OCI-LY7 (cell line): ENCODE measurements at regions not wholly inside any gene's neighbourhood (a gene's known extent, or its start where the extent isn't known, plus 50 kb on each side); places are given as distances from the start of the nearest gene placed in this dataset.

Experiments used
- BruUV-seq: library from RNA; stranded (reverse); fragments of 400-500 nt; replicated peaks from 2 replicates; lab custom pipeline; 2021; lab: Mats Ljungman, UMichigan
- CTCF ChIA-PET: fragments of 300-600 bp; sonication (Branson Sonifier 250); formaldehyde crosslinking; loops from one replicate; lab custom pipeline; 2022; ENCODE audit warnings: antibody characterized with exemption; ENCODE audit not compliant: unreplicated experiment; lab: Charles Lee
- POLR2A ChIA-PET: fragments of 300-600 bp; sonication (Branson Sonifier 250); formaldehyde crosslinking; loops from one replicate; lab custom pipeline; 2022; ENCODE audit warnings: antibody characterized with exemption; lab: Charles Lee
- DNase-seq: peaks from one replicate; pipeline ENCODE4 v3.0.0-alpha.2; 2015; ENCODE audit warnings: low spot score
- H2AFZ ChIP-seq: fragments of 200-600 bp; sonication (generic), shearing (Covaris generic); 2 replicates; pipeline ENCODE4 v1.6.1; 2014; ENCODE audit warnings: mild to moderate bottlenecking, antibody characterized with exemption, low read length, moderate library complexity
- H3K27ac ChIP-seq: fragments of 200-600 bp; sonication (generic); 2 replicates; pipeline ENCODE4 v1.5.1; 2014; ENCODE audit warnings: mixed run types, low read depth, mild to moderate bottlenecking, moderate library complexity, low read length, inconsistent platforms; ENCODE audit not compliant: poor library complexity, severe bottlenecking
- H3K36me3 ChIP-seq: fragments of 200-600 bp; sonication (generic); 2 replicates; pipeline ENCODE4 v1.6.1; 2014; ENCODE audit warnings: mild to moderate bottlenecking, antibody characterized with exemption, low read length, moderate library complexity, mixed read lengths; ENCODE audit not compliant: insufficient read depth
- H3K4me1 ChIP-seq: fragments of 200-600 bp; sonication (generic); 2 replicates; pipeline ENCODE4 v1.5.1; 2014; ENCODE audit warnings: mild to moderate bottlenecking, low read length; ENCODE audit not compliant: insufficient read depth, poor library complexity, severe bottlenecking
- H3K4me2 ChIP-seq: fragments of 200-600 bp; sonication (generic); 2 replicates; pipeline ENCODE4 v1.6.1; 2014; ENCODE audit warnings: mild to moderate bottlenecking, low read length
- H3K4me3 ChIP-seq: fragments of 200-600 bp; sonication (generic); 2 replicates; pipeline ENCODE4 v1.5.1; 2014; ENCODE audit warnings: mild to moderate bottlenecking, low read depth, low read length; ENCODE audit not compliant: poor library complexity, severe bottlenecking
- H3K79me2 ChIP-seq: fragments of 200-600 bp; sonication (generic); 2 replicates; pipeline ENCODE4 v1.6.1; 2016; ENCODE audit warnings: low read depth, mild to moderate bottlenecking, low read length, moderate library complexity, mixed read lengths; ENCODE audit not compliant: insufficient read depth
- H3K9me2 ChIP-seq: fragments of 200-600 bp; sonication (generic); 2 replicates; pipeline ENCODE4 v1.6.1; 2016; ENCODE audit warnings: mild to moderate bottlenecking, low read length, mixed read lengths; ENCODE audit not compliant: insufficient read depth
- H3K9me3 ChIP-seq: fragments of 200-600 bp; sonication (generic); 2 replicates; pipeline ENCODE4 v1.6.1; 2014; ENCODE audit warnings: mild to moderate bottlenecking, mixed run types, low read length, mixed read lengths
- H4K20me1 ChIP-seq: fragments of 200-600 bp; sonication (generic); 2 replicates; pipeline ENCODE4 v1.6.1; 2014; ENCODE audit warnings: mild to moderate bottlenecking, antibody characterized with exemption, low read length, moderate library complexity, mixed read lengths; ENCODE audit not compliant: insufficient read depth
- EZH2phosphoT487 ChIP-seq: fragments of 200-600 bp; sonication (generic); IDR thresholded peaks from 2 replicates; pipeline ENCODE4 v1.6.1; 2018; ENCODE audit warnings: low read depth, borderline replicate concordance, mild to moderate bottlenecking, mixed run types, antibody characterized with exemption, low read length, moderate library complexity, mixed read lengths
- intact Hi-C: fragments of 100-400 bp; cut with micrococcal nuclease; formaldehyde crosslinking; loops from one replicate; pipeline ENCODE4 v1.10.0; 2022; ENCODE audit not compliant: unreplicated experiment
- TF ChIP-seq, protein P1 (sequence below): fragments of 200-600 bp; sonication (generic); conservative IDR thresholded peaks from 2 replicates; pipeline ENCODE4 v1.5.1; 2014; ENCODE audit warnings: mild to moderate bottlenecking, antibody characterized with exemption, low read length, moderate library complexity, mixed read lengths

- Histone ChIP-seq H3K79me2 (no peaks in the 10 kb centered on the region), H3K27ac (no peak overlapping the region), H2AFZ (no peak overlapping the region), H3K9me3 (no peaks in the 10 kb centered on the region), H3K9me2 (no peaks in the 10 kb centered on the region), H3K4me3 (no peak overlapping the region), H3K4me1 (no peaks in the 10 kb centered on the region), H4K20me1 (no peaks in the 10 kb centered on the region), H3K36me3 (no peaks in the 10 kb centered on the region), H3K4me2 (no peak overlapping the region)
- intact Hi-C loops, result no loop called here
- TF ChIP-seq EZH2phosphoT487, result no peak
- TF ChIP-seq, protein P1, sequence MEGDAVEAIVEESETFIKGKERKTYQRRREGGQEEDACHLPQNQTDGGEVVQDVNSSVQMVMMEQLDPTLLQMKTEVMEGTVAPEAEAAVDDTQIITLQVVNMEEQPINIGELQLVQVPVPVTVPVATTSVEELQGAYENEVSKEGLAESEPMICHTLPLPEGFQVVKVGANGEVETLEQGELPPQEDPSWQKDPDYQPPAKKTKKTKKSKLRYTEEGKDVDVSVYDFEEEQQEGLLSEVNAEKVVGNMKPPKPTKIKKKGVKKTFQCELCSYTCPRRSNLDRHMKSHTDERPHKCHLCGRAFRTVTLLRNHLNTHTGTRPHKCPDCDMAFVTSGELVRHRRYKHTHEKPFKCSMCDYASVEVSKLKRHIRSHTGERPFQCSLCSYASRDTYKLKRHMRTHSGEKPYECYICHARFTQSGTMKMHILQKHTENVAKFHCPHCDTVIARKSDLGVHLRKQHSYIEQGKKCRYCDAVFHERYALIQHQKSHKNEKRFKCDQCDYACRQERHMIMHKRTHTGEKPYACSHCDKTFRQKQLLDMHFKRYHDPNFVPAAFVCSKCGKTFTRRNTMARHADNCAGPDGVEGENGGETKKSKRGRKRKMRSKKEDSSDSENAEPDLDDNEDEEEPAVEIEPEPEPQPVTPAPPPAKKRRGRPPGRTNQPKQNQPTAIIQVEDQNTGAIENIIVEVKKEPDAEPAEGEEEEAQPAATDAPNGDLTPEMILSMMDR, result no peak
- POLR2A ChIA-PET, result no interaction called here
- BruUV-seq, result no TSS peak
- no peak for DNase-seq
- CTCF ChIA-PET, result no interaction called here
Observed at GRCh38 chr18:56373601-56374000, 264.8 kb downstream of the TXNL1 start.

DNA sequence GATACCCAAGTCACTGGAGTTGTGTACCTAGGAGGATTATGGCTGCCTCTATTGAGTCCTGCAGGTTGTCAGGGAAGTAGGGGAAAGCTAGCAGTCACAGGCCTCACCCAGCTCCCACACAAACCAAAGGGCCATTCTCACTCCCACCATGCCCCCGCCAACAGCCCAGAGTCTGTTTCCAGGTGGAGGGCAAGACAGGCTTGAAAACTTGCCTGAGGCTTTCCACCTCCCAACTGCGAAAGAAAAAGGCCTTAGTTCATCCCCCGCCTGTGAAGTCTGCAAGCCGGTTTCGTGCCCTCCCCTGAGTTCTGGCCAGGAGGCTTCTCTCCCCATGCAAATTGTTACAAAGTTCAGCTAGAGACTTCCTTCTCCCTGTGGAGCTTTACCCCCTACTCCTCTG, 270.3 kb downstream of the TXNL1 start:
- Histone ChIP-seq H2AFZ (no peak overlapping the region), H3K9me3 (no peaks in the 10 kb centered on the region), H3K27ac (no peak overlapping the region), H3K4me2 (no peak overlapping the region), H3K9me2 (no peaks in the 10 kb centered on the region), H4K20me1 (no peaks in the 10 kb centered on the region), H3K36me3 (no peaks in the 10 kb centered on the region), H3K79me2 (no peaks in the 10 kb centered on the region), H3K4me1 (no peaks in the 10 kb centered on the region), H3K4me3 (no peak overlapping the region)
- no TSS peak for BruUV-seq
- DNase-seq, result no peak
- CTCF ChIA-PET, result no interaction called here
- TF ChIP-seq EZH2phosphoT487, result no peak
- TF ChIP-seq, protein P1, result no peak
- intact Hi-C loops, result no loop called here
- POLR2A ChIA-PET, result no interaction called here

DNA sequence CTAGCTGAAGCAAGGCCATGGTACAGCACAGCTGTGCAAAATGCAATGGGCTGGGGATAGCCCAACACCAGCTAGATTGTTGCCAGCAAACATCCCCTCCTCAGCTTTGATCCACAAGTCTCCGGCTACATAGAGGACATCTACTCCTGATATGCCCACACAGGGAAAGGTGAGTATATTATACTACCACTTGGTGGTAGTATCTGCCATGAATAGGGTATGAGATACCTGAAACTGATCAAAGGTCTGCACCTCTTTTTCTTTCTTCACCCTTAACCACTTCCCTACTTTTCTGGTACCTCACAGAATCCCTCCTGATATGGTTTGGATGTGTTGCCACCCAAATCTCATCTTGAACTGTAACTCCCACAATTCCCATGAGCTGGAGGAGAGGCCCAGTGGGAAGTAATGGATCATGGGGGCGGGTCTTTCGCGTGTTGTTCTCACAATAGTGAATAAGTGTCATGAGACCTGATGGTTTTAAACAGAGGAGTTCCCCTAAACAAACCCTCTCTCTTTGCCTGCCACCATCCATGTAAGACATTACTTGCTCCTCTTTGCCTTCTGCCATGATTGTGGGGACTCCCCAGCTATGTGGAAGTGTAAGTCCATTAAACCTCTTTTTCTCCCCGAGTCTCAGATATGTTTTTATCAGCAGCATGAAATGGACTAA, 279.6 kb downstream of the TXNL1 start:
- Histone ChIP-seq H3K4me2 (no peak overlapping the region), H3K9me3 (no peaks in the 10 kb centered on the region), H3K9me2 (no peaks in the 10 kb centered on the region), H2AFZ (no peak overlapping the region), H3K36me3 (no peaks in the 10 kb centered on the region), H3K27ac (no peak overlapping the region), H3K79me2 (no peaks in the 10 kb centered on the region), H4K20me1 (no peaks in the 10 kb centered on the region), H3K4me1 (no peaks in the 10 kb centered on the region), H3K4me3 (no peak overlapping the region)
- POLR2A ChIA-PET, result no interaction called here
- CTCF ChIA-PET, result no interaction called here
- TF ChIP-seq, protein P1, result no peak
- TF ChIP-seq EZH2phosphoT487, result no peak
- DNase-seq, result no peak
- BruUV-seq, result no TSS peak
- intact Hi-C loops, result no loop called here
